Nephron (organoid): ENCODE measurements at regions not wholly inside any gene's neighbourhood (a gene's known extent, or its start where the extent isn't known, plus 50 kb on each side); places are given as distances from the start of the nearest gene placed in this dataset.

ENCODE experiments used
- H3K27ac Mint-ChIP-seq, 3 experiments: 2 replicates each; pipeline ENCODE4 v1.8.0; 2020; ENCODE audit warnings: mixed read lengths in 3 of 3, mild to moderate bottlenecking in 2 of 3, moderate library complexity in 1 of 3
- H3K27me3 Mint-ChIP-seq: 2 replicates; pipeline ENCODE4 v1.8.0; 2021; ENCODE audit warnings: low read depth, mild to moderate bottlenecking, moderate library complexity, mixed read lengths
- H3K36me3 Mint-ChIP-seq: 2 replicates; pipeline ENCODE4 v1.8.0; 2020; ENCODE audit warnings: low read depth, mixed read lengths
- H3K4me1 Mint-ChIP-seq: 2 replicates; pipeline ENCODE4 v1.8.0; 2020; ENCODE audit warnings: mixed read lengths
- H3K4me3 Mint-ChIP-seq, 3 experiments: 2 replicates each; pipeline ENCODE4 v1.8.0; 2020; ENCODE audit warnings: mild to moderate bottlenecking in 3 of 3, mixed read lengths in 3 of 3, moderate library complexity in 2 of 3
- H3K9me3 Mint-ChIP-seq: 2 replicates; pipeline ENCODE4 v1.8.0; 2020; ENCODE audit warnings: mixed read lengths
- TF ChIP-seq, protein P1 (sequence below), 3 experiments: fragments of 200-600 bp; sonication (generic); IDR thresholded peaks; one replicate each; pipeline ENCODE4 v1.5.0; 2021; ENCODE audit warnings: antibody characterized with exemption in 3 of 3; ENCODE audit not compliant: unreplicated experiment in 3 of 3

DNA sequence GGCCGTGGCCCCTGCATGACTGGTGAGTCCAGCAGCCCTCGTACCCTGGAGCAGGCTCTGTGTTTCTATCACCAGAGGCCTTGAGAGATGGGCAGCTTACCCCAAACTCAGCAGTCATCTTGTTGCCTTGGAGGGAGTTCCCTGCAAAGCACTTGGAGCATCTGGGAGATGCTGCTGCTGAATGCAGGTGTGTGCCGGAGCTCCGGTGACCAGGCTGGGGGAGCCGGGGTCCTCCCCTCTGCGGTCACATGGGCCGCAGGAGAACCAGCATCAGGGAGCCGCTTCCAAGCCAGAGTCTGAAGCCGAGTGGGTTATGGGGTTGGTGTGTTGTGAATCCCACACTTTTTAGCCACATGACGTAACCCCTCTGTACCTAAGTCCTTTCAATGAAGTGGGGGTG, 82.8 kb downstream of the TEX29 start:
- H3K36me3 Mint-ChIP-seq = no peaks in the 10 kb centered on the region
- peaks cover 4% of the 10 kb centered on the region for H3K4me1 Mint-ChIP-seq
- H3K9me3 Mint-ChIP-seq = no peaks in the 10 kb centered on the region
- no peak overlapping the region for H3K4me3 Mint-ChIP-seq
- peaks cover 31% of the 10 kb centered on the region for H3K27me3 Mint-ChIP-seq
- TF ChIP-seq, protein P1, sequence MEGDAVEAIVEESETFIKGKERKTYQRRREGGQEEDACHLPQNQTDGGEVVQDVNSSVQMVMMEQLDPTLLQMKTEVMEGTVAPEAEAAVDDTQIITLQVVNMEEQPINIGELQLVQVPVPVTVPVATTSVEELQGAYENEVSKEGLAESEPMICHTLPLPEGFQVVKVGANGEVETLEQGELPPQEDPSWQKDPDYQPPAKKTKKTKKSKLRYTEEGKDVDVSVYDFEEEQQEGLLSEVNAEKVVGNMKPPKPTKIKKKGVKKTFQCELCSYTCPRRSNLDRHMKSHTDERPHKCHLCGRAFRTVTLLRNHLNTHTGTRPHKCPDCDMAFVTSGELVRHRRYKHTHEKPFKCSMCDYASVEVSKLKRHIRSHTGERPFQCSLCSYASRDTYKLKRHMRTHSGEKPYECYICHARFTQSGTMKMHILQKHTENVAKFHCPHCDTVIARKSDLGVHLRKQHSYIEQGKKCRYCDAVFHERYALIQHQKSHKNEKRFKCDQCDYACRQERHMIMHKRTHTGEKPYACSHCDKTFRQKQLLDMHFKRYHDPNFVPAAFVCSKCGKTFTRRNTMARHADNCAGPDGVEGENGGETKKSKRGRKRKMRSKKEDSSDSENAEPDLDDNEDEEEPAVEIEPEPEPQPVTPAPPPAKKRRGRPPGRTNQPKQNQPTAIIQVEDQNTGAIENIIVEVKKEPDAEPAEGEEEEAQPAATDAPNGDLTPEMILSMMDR (IDR thresholded peaks at IDR 0.05; ENCODE audit: unreplicated experiment in 3 of 3) = no peak
- H3K27ac Mint-ChIP-seq = no peak overlapping the region

DNA sequence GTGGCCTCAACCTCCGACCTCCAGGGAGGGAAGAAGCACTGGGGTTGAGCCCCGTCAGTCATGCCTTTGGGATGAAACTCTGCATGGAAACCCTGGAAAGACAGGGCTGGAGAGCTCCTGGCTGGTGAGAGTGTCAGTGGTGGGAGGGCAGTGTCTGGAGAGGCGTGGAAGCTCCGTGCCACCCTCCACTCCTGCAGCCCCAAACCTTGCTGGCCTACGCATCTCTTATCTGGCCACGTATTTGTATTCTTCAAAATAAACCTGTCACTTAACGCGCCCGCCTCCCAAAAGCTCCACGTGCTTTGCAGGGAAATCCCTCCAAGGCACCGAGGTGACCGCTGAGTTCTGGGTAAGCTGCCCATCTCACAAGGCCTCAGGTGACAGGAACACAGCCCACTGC, 84.3 kb downstream of the TEX29 start:
- Mint-ChIP-seq H3K4me3 (no peak overlapping the region), H3K4me1 (peaks cover 4% of the 10 kb centered on the region), H3K9me3 (no peaks in the 10 kb centered on the region), H3K36me3 (no peaks in the 10 kb centered on the region), H3K27me3 (peaks cover 20% of the 10 kb centered on the region), H3K27ac (no peak overlapping the region)
- TF ChIP-seq, protein P1 (IDR thresholded peaks at IDR 0.05; ENCODE audit: unreplicated experiment in 3 of 3) = no peak

DNA sequence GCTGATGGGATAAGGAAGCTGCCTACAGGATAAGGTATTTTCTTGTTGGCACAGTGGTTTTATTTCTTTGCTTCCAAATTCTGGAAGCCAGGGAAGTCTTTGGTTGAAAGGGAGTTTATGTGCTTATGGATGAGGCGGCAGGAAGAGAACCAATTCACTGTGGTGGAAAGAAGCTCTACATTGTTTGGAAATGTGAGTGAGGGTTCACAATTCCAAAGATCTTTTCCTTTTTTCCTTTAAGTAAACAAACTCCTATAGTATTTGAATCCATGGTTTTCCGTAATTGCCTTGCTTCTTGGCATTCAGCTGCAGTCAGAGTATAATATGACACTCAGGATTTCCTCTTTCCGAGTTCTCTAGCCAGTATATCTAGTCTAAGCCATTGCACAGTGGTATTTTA, 86.2 kb downstream of the TEX29 start:
- peaks cover 4% of the 10 kb centered on the region for H3K4me1 Mint-ChIP-seq
- TF ChIP-seq, protein P1 (IDR thresholded peaks at IDR 0.05; ENCODE audit: unreplicated experiment in 3 of 3) = no peak
- no peaks in the 10 kb centered on the region for H3K36me3 Mint-ChIP-seq
- no peak overlapping the region for H3K27ac Mint-ChIP-seq
- H3K27me3 Mint-ChIP-seq = peaks cover 25% of the 10 kb centered on the region
- no peak overlapping the region for H3K4me3 Mint-ChIP-seq
- no peaks in the 10 kb centered on the region for H3K9me3 Mint-ChIP-seq

DNA sequence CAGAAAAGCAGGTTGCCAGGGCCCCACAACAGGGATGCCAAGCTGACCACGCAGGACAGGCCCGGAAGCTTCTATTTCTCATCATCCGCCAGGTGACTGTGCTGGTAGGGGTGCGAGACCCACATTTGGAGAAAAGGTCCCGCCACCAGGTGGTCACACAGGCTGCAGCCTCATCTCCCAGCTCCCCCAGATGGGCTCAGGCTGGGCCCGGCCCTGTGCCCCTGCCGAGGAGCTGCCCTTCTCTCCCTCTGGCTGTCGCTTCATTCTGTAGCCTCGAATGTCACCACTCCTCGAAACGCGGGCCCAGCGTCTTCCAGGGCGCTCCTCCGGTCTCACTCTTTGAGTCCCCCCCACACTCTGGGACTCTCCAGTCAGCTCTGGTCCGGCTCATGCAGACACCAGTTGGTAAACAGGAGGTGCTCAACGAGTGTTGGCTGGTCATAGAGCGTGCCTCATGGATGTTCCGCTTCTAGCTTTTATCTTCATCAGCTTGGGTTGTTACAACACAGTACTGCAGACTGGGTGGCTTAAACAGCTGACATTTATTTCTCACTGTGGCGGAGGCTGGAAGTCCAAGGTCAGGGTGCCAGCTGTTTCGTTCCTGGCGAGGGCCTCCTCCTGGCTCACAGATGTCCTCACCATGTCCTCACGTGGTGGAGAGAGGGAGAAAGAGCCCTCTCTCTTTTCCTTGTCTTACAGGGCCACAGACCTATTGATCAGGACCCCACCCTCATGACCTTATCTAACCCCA, 87.1 kb downstream of the TEX29 start:
- TF ChIP-seq, protein P1 (IDR thresholded peaks at IDR 0.05; ENCODE audit: unreplicated experiment in 3 of 3) = no peak
- H3K27me3 Mint-ChIP-seq = peaks cover 34% of the 10 kb centered on the region
- peaks cover 4% of the 10 kb centered on the region for H3K4me1 Mint-ChIP-seq
- no peaks in the 10 kb centered on the region for H3K36me3 Mint-ChIP-seq
- H3K4me3 Mint-ChIP-seq = no peak overlapping the region
- H3K27ac Mint-ChIP-seq = no peak overlapping the region
- H3K9me3 Mint-ChIP-seq = no peaks in the 10 kb centered on the region

DNA sequence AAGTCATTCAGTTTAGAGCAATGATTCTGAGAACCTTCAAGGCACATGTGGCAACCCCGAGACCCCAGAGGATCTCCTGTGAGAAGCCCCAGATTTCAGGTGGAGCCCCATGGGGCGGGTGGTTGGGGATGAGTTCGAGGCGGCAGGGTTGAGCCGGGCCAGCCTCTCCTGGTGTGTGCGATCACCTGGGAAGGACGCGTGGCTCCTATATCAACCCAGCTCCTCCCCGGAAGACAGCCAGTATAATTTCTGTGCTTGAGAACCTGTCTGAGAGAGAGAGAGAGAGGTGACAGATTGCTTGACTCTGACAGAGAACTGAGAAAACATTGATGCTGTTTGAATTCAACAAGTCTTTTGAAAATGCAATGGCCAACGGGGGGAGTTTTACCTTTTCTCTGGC, 89.0 kb downstream of the TEX29 start:
- no peaks in the 10 kb centered on the region for H3K9me3 Mint-ChIP-seq
- TF ChIP-seq, protein P1 (IDR thresholded peaks at IDR 0.05; ENCODE audit: unreplicated experiment in 3 of 3) = no peak
- H3K4me3 Mint-ChIP-seq = no peak overlapping the region
- peaks cover 45% of the 10 kb centered on the region for H3K27me3 Mint-ChIP-seq
- no peak overlapping the region for H3K27ac Mint-ChIP-seq
- H3K36me3 Mint-ChIP-seq = no peaks in the 10 kb centered on the region
- peaks cover 4% of the 10 kb centered on the region for H3K4me1 Mint-ChIP-seq
